Fibroblast of lung (primary cell): ENCODE measurements at regions not wholly inside any gene's neighbourhood (a gene's known extent, or its start where the extent isn't known, plus 50 kb on each side); places are given as distances from the start of the nearest gene placed in this dataset.

ENCODE experiments used
- DNase-seq, 2 donors: peaks; one replicate each; pipeline versions ENCODE4 v3.0.0 to v3.0.0-alpha.2; 2010; ENCODE audit warnings: low read depth in 2 of 2
- H2AFZ ChIP-seq: 2 replicates; pipeline ENCODE4 v1.5.1; 2012; ENCODE audit warnings: low read length, control low read depth, inconsistent platforms
- H3K27ac ChIP-seq: 2 replicates; pipeline ENCODE4 v1.5.1; 2011; ENCODE audit warnings: low read length, control low read depth; ENCODE audit not compliant: insufficient read depth
- H3K27me3 ChIP-seq: 2 replicates; pipeline ENCODE4 v1.5.1; 2011; ENCODE audit warnings: mild to moderate bottlenecking, low read length; ENCODE audit not compliant: control insufficient read depth, insufficient read depth
- H3K36me3 ChIP-seq: 2 replicates; pipeline ENCODE4 v1.5.1; 2011; ENCODE audit warnings: low read length; ENCODE audit not compliant: control insufficient read depth, insufficient read depth
- H3K4me1 ChIP-seq: 2 replicates; pipeline ENCODE4 v1.5.1; 2011; ENCODE audit warnings: low read length; ENCODE audit not compliant: control insufficient read depth, insufficient read depth; ENCODE audit errors: extremely low read depth
- H3K4me2 ChIP-seq: 2 replicates; pipeline ENCODE4 v1.5.1; 2011; ENCODE audit warnings: low read length, control low read depth; ENCODE audit not compliant: insufficient read depth; ENCODE audit errors: extremely low read depth
- H3K4me3 ChIP-seq, 4 experiments: fragments of 200-600 bp in 1 of 4; sonication (generic) in 1 of 4; replicated peaks in 1 of 4; 2 replicates each; pipeline ENCODE4 v1.5.1; 2011 to 2016; ENCODE audit warnings: low read length in 4 of 4, low read depth in 3 of 4, mild to moderate bottlenecking in 3 of 4, control low read depth in 2 of 4, inconsistent platforms in 1 of 4, mixed read lengths in 1 of 4; ENCODE audit not compliant: insufficient read depth in 1 of 4; ENCODE audit errors: control extremely low read depth in 1 of 4
- H3K79me2 ChIP-seq: 2 replicates; pipeline ENCODE4 v1.5.1; 2012; ENCODE audit warnings: mild to moderate bottlenecking, low read length, inconsistent platforms; ENCODE audit not compliant: control insufficient read depth, insufficient read depth
- H3K9ac ChIP-seq: 2 replicates; pipeline ENCODE4 v1.5.1; 2011; ENCODE audit warnings: mild to moderate bottlenecking, low read length, control low read depth; ENCODE audit not compliant: insufficient read depth
- H3K9me3 ChIP-seq: 2 replicates; pipeline ENCODE4 v1.5.1; 2012; ENCODE audit warnings: low read depth, low read length; ENCODE audit not compliant: control insufficient read depth, insufficient read depth
- H4K20me1 ChIP-seq: 2 replicates; pipeline ENCODE4 v1.5.1; 2011; ENCODE audit warnings: low read length; ENCODE audit not compliant: control insufficient read depth, insufficient read depth; ENCODE audit errors: extremely low read depth
- CTCF ChIP-seq, 2 donors: IDR thresholded peaks in 1 of 2; conservative IDR thresholded peaks in 1 of 2; 1 replicate in 1 of 2; 2 replicates in 1 of 2; pipeline ENCODE4 v1.5.1; 2011 to 2012; ENCODE audit warnings: low read length in 2 of 2, control low read depth in 1 of 2, inconsistent platforms in 1 of 2, low read depth in 1 of 2, mild to moderate bottlenecking in 1 of 2
- EZH2 ChIP-seq: IDR thresholded peaks from 2 replicates; pipeline ENCODE4 v1.5.1; 2012; ENCODE audit warnings: low read length, control low read depth, mild to moderate bottlenecking; ENCODE audit errors: missing control alignments

GRCh38 chr17:79320331-79320730 lies 245.7 kb downstream of the ENGASE start:
- H3K27ac ChIP-seq, result no peak overlapping the region
- H2AFZ ChIP-seq, result no peak overlapping the region

GRCh38 chr17:79317916-79318315 lies 243.3 kb downstream of the ENGASE start:
- Histone ChIP-seq H3K27me3 (peaks cover 2% of the 10 kb centered on the region), H3K79me2 (no peaks in the 10 kb centered on the region), H3K4me3 (no peak overlapping the region), H2AFZ (no peak overlapping the region), H3K27ac (no peak overlapping the region), H3K9ac (no peak overlapping the region), H3K36me3 (no peaks in the 10 kb centered on the region), H4K20me1 (no peaks in the 10 kb centered on the region), H3K4me2 (no peak overlapping the region), H3K4me1 (no peaks in the 10 kb centered on the region), H3K9me3 (no peaks in the 10 kb centered on the region)
- DNase-seq, result no peak
- TF ChIP-seq CTCF (conservative IDR thresholded peaks at IDR 0.05 in 1 of 2, IDR thresholded peaks at IDR 0.05 in 1 of 2; ENCODE audit: low read depth in 1 of 2, low read length in 2 of 2), result no peak
- no peak for TF ChIP-seq EZH2

More at GRCh38 chr17:79320331-79320730, 245.7 kb downstream of the ENGASE start:
- Histone ChIP-seq H3K4me3 (no peak overlapping the region), H3K4me2 (no peak overlapping the region), H3K36me3 (no peaks in the 10 kb centered on the region), H4K20me1 (no peaks in the 10 kb centered on the region), H3K27me3 (peaks cover 2% of the 10 kb centered on the region), H3K4me1 (no peaks in the 10 kb centered on the region), H3K9ac (no peak overlapping the region), H3K9me3 (no peaks in the 10 kb centered on the region), H3K79me2 (no peaks in the 10 kb centered on the region)
- TF ChIP-seq EZH2 (no peak), CTCF (conservative IDR thresholded peaks at IDR 0.05 in 1 of 2, IDR thresholded peaks at IDR 0.05 in 1 of 2; ENCODE audit: low read depth in 1 of 2, low read length in 2 of 2) (no peak)
- DNase-seq, result no peak

- Histone ChIP-seq H3K79me2 (no peaks in the 10 kb centered on the region), H4K20me1 (no peaks in the 10 kb centered on the region), H3K27ac (no peak overlapping the region), H3K4me3 (no peak overlapping the region), H3K36me3 (no peaks in the 10 kb centered on the region), H3K9ac (no peak overlapping the region), H2AFZ (no peak overlapping the region), H3K4me2 (no peak overlapping the region), H3K4me1 (no peaks in the 10 kb centered on the region), H3K27me3 (peaks cover 2% of the 10 kb centered on the region), H3K9me3 (no peaks in the 10 kb centered on the region)
- TF ChIP-seq EZH2 (no peak), CTCF (conservative IDR thresholded peaks at IDR 0.05 in 1 of 2, IDR thresholded peaks at IDR 0.05 in 1 of 2; ENCODE audit: low read depth in 1 of 2, low read length in 2 of 2) (no peak)
- DNase-seq, result no peak
These were observed 242.2 kb downstream of the ENGASE start for GRCh38 chr17:79316805-79317204.
